ENCODE measurements at regions not wholly inside any gene's neighbourhood (a gene's known extent, or its start where the extent isn't known, plus 50 kb on each side); places are given as distances from the start of the nearest gene placed in this dataset.
A peak's percentile ranks its signal among the peaks of the same experiment; 100 is the strongest.

DNA sequence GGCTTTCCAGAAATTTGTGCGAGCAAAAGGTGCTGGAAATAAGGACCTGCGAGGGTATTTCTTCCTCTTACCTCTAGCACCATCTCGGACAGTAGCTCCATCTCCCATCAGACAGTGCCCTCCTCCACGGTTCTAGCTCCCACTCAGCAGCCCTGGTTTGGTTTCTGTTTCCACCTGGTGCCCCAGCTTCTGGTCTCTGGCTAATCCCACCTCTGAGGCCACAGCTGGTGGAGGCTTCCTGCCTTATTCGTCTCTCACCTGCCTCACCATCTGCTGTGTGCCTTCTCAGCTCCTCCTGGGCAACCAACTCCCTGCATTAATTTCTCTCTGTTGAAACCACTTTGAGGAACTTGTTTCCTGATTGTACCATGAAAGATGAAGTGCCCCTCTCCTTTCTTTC lies 162.4 kb upstream of the CDYL start:
- H3K27ac Mint-ChIP-seq: peak overlapping the region in 1 of 2 donors; percentile 17

DNA sequence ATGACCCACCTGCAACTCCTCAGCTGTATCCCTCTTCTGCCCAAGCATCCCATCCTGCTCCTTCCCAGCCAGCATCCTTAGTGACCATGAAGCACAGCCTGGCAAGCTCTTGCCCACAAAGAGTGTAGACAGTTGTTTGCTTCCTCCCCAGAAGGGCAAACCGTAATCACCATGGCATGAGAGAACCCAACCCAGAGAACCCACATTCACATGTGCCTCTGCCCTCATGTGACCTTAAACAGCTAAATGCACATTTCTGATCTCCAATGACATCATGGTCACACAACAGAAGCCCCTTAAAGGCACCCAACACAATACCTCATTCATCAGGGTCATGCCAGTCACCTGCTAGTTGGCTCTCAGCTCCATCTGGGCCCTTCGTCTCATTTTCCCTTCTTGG lies 162.8 kb upstream of the CDYL start:
- H3K9me3 Mint-ChIP-seq: no peaks in the 10 kb centered on the region
- Histone ChIP-seq H3K9me3 (ENCODE audit: control insufficient read depth, insufficient read depth, low read length) (no peaks in the 10 kb centered on the region), H3K4me1 (ENCODE audit: control insufficient read depth, insufficient read depth, low read length) (peaks cover 48% of the 10 kb centered on the region), H3K36me3 (ENCODE audit: control insufficient read depth, insufficient read depth, low read length) (no peaks in the 10 kb centered on the region), H3K4me3 (ENCODE audit: low read length) (no peak overlapping the region), H3K27ac (ENCODE audit: low read length) (no peak overlapping the region), H3K27me3 (ENCODE audit: control insufficient read depth, insufficient read depth, low read length) (no peaks in the 10 kb centered on the region)
- peaks cover 8 to 20% of the 10 kb centered on the region in 2 donors for H3K27me3 Mint-ChIP-seq (ENCODE audit: low read depth in 2 of 2)
- DNase-seq (no peak), ATAC-seq (peak in 2 of 3 donors; percentile 42 to 47)
- H3K36me3 Mint-ChIP-seq: no peaks in the 10 kb centered on the region
- peaks cover 51 to 53% of the 10 kb centered on the region in 2 donors for H3K4me1 Mint-ChIP-seq
- intact Hi-C loops (cut with micrococcal nuclease): no loop called here
- no peak overlapping the region for H3K27ac Mint-ChIP-seq
- WGBS (ENCODE audit: insufficient coverage): 65% methylated on average over 2 of the region's 2 CpGs
- peak overlapping the region; percentile 3 for H3K4me3 Mint-ChIP-seq
- TF ChIP-seq, protein P1, sequence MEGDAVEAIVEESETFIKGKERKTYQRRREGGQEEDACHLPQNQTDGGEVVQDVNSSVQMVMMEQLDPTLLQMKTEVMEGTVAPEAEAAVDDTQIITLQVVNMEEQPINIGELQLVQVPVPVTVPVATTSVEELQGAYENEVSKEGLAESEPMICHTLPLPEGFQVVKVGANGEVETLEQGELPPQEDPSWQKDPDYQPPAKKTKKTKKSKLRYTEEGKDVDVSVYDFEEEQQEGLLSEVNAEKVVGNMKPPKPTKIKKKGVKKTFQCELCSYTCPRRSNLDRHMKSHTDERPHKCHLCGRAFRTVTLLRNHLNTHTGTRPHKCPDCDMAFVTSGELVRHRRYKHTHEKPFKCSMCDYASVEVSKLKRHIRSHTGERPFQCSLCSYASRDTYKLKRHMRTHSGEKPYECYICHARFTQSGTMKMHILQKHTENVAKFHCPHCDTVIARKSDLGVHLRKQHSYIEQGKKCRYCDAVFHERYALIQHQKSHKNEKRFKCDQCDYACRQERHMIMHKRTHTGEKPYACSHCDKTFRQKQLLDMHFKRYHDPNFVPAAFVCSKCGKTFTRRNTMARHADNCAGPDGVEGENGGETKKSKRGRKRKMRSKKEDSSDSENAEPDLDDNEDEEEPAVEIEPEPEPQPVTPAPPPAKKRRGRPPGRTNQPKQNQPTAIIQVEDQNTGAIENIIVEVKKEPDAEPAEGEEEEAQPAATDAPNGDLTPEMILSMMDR (IDR thresholded peaks at IDR 0.05): no peak

More for the DNA sequence above, 162.4 kb upstream of the CDYL start:
- Histone ChIP-seq H3K4me1 (ENCODE audit: control insufficient read depth, insufficient read depth, low read length) (peaks cover 43% of the 10 kb centered on the region), H3K27ac (ENCODE audit: low read length) (no peak overlapping the region), H3K27me3 (ENCODE audit: control insufficient read depth, insufficient read depth, low read length) (no peaks in the 10 kb centered on the region), H3K9me3 (ENCODE audit: control insufficient read depth, insufficient read depth, low read length) (no peaks in the 10 kb centered on the region), H3K36me3 (ENCODE audit: control insufficient read depth, insufficient read depth, low read length) (no peaks in the 10 kb centered on the region), H3K4me3 (ENCODE audit: low read length) (no peak overlapping the region)
- ATAC-seq: peak; percentile 34 to 57 (median 34)
- DNase-seq: no peak
- H3K4me3 Mint-ChIP-seq: peak overlapping the region; percentile 49
- intact Hi-C loops (cut with micrococcal nuclease): no loop called here
- no peaks in the 10 kb centered on the region for H3K9me3 Mint-ChIP-seq
- H3K4me1 Mint-ChIP-seq: peaks cover 47 to 49% of the 10 kb centered on the region in 2 donors
- TF ChIP-seq, protein P1 (IDR thresholded peaks at IDR 0.05): no peak
- peaks cover 8 to 20% of the 10 kb centered on the region in 2 donors for H3K27me3 Mint-ChIP-seq (ENCODE audit: low read depth in 2 of 2)
- no peaks in the 10 kb centered on the region for H3K36me3 Mint-ChIP-seq
- WGBS (ENCODE audit: insufficient coverage): 62% methylated on average over 5 of the region's 5 CpGs

DNA sequence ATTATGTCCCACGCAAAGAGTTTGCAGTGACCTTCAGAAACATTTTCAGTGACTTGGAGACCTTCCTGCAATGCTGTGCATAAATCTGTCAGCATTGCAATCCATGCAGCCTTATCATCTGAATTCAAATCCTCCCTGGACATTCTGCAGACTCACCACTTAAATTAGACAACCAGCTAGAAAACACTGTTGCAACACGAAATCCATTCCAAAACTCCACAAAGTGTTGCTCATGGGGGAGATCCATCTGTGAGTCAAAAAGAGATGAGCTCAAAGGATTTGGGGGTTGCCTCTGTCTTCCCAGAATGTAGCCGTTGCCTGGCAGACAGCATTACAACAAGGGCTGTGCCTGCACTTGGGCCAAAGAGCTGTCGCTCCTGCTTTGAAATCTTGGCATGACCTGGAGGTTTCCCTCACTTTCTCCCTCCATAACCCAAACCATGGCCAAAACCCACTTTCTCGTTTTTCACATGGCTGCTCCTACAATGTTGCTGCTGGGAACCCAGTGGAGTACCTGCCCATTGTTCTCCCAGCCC lies 163.5 kb upstream of the CDYL start:
- Mint-ChIP-seq H3K27ac (no peak overlapping the region), H3K27me3 (ENCODE audit: low read depth in 2 of 2) (peaks cover 8 to 20% of the 10 kb centered on the region in 2 donors), H3K4me1 (peaks cover 58 to 60% of the 10 kb centered on the region in 2 donors), H3K36me3 (no peaks in the 10 kb centered on the region), H3K4me3 (no peak overlapping the region), H3K9me3 (no peaks in the 10 kb centered on the region)
- no peaks in the 10 kb centered on the region for H3K9me3 ChIP-seq (ENCODE audit: control insufficient read depth, insufficient read depth, low read length)
- WGBS (ENCODE audit: insufficient coverage): 91% methylated on average over 5 of the region's 5 CpGs
- DNase-seq (no peak), ATAC-seq (no peak)
- no peak overlapping the region for H3K4me3 ChIP-seq (ENCODE audit: low read length)
- H3K4me1 ChIP-seq (ENCODE audit: control insufficient read depth, insufficient read depth, low read length): peaks cover 49% of the 10 kb centered on the region
- no peaks in the 10 kb centered on the region for H3K27me3 ChIP-seq (ENCODE audit: control insufficient read depth, insufficient read depth, low read length)
- H3K27ac ChIP-seq (ENCODE audit: low read length): no peak overlapping the region
- intact Hi-C loops (cut with micrococcal nuclease): no loop called here
- TF ChIP-seq, protein P1 (IDR thresholded peaks at IDR 0.05): no peak
- no peaks in the 10 kb centered on the region for H3K36me3 ChIP-seq (ENCODE audit: control insufficient read depth, insufficient read depth, low read length)
